D721Med (cell line): ENCODE measurements at regions not wholly inside any gene's neighbourhood (a gene's known extent, or its start where the extent isn't known, plus 50 kb on each side); places are given as distances from the start of the nearest gene placed in this dataset.
"Not testable (repeated sequence)": the region's sequence is repeated elsewhere in the genome, so short reads cannot be mapped to it uniquely, and the experiment has no call there.

Source experiments
- DNase-seq: peaks from one replicate; pipeline ENCODE4 v3.0.0; 2011; ENCODE audit warnings: low spot score; ENCODE audit not compliant: insufficient read length
- FAIRE-seq: peaks from 2 replicates; lab custom pipeline; 2011; peaks lifted over from hg19 to GRCh38; lab: Jason Lieb, UNC
- TF ChIP-seq, protein P1 (sequence below): IDR thresholded peaks from 2 replicates; pipeline ENCODE4 v1.5.1; 2012; ENCODE audit warnings: mild to moderate bottlenecking, control low read depth; ENCODE audit not compliant: insufficient read depth; ENCODE audit errors: missing control alignments

- no peak for DNase-seq
- TF ChIP-seq, protein P1, sequence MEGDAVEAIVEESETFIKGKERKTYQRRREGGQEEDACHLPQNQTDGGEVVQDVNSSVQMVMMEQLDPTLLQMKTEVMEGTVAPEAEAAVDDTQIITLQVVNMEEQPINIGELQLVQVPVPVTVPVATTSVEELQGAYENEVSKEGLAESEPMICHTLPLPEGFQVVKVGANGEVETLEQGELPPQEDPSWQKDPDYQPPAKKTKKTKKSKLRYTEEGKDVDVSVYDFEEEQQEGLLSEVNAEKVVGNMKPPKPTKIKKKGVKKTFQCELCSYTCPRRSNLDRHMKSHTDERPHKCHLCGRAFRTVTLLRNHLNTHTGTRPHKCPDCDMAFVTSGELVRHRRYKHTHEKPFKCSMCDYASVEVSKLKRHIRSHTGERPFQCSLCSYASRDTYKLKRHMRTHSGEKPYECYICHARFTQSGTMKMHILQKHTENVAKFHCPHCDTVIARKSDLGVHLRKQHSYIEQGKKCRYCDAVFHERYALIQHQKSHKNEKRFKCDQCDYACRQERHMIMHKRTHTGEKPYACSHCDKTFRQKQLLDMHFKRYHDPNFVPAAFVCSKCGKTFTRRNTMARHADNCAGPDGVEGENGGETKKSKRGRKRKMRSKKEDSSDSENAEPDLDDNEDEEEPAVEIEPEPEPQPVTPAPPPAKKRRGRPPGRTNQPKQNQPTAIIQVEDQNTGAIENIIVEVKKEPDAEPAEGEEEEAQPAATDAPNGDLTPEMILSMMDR = no peak
- FAIRE-seq = no peak
These were observed 162.7 kb downstream of the BARX2 start for GRCh38 chr11:129538323-129538722.

DNA sequence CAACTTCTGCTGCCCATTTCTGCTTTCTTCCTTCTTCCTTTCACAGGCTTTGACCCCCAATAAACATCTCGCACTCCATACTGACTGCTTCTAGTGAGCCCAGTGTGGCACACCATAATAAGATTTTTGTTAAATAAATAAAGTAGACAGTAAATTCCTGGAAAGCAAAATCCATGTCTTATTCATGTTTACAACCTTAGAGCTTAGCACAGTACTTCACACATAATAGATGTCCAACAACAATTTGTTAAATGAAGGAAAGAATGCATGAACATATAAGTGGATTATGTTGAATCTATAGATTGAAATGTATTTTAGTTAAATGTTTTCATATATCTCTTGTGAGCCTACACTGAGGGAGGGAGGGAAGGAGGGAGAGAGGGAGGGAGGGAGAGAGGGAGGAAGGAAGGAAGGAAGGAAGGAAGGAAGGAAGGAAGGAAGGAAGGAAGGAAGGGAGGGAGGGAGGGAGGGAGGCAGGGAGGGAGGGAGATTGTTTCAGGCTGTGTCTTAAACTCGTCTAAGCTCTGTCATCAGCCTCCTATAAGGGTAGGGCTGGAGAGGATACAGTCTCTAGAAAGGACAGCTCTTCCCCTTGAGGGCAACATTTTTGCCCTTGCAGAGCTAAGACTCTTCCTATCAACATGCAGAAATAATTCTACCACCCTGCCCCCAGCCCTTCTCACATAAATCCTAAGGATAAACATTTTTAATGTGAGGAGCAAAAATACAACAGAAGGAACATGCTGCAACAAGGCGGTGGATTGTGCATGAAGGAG, 168.1 kb downstream of the BARX2 start:
- DNase-seq (no peak), FAIRE-seq (no peak)
- TF ChIP-seq, protein P1 = no peak

- TF ChIP-seq, protein P1 = no peak
- DNase-seq = no peak
- no peak for FAIRE-seq
These were observed 169.0 kb downstream of the BARX2 start for GRCh38 chr11:129544691-129545090.

DNA sequence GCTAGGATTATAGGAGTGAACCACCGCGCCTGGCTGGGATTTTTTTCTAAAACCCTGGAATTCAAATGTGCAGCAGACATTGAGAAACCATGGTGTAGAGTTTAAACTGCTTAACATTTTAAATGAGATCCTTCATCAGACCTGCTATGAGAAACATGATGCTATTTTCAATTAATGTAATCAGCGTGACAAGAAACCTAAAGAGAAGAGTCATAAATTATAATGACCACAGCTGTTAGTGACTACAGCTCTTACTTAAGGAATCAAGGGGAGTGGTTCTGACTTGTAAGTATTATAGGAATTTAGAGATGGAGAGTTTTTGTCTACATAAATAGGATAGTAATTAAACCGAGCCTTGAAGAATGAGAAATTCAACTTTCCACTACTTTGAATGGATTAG, 170.6 kb downstream of the BARX2 start:
- no peak for FAIRE-seq

GRCh38 chr11:129557421-129557820, 181.8 kb downstream of the BARX2 start:
- TF ChIP-seq, protein P1 = no peak
- DNase-seq (no peak), FAIRE-seq (no peak)

More for the DNA sequence above, 170.6 kb downstream of the BARX2 start:
- no peak for DNase-seq
- TF ChIP-seq, protein P1 = no peak

- TF ChIP-seq, protein P1 = no peak
- FAIRE-seq = no peak
These were observed 193.4 kb downstream of the BARX2 start for GRCh38 chr11:129569007-129569406.

DNA sequence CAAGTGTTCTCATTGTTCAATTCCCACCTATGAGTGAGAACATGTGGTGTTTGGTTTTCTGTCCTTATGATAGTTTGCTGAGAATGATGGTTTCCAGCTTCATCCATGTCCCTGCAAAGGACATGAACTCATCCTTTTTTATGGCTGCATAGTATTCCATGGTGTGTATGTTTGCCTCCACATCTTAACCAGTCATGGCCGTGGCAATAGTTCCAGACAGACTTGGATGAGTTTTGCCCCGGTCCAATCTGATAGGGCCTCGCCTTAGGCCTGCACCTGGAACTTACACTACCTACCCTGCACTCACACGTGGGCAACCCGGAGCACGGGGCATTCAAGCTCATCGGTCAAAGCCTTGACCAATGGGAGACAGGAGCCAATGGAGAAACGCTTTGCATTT, 197.0 kb downstream of the BARX2 start:
- FAIRE-seq, DNase-seq: not testable (repeated sequence)

More at GRCh38 chr11:129569007-129569406, 193.4 kb downstream of the BARX2 start:
- DNase-seq = no peak
